ENCODE measurements at regions not wholly inside any gene's neighbourhood (a gene's known extent, or its start where the extent isn't known, plus 50 kb on each side); places are given as distances from the start of the nearest gene placed in this dataset.
"Not testable (repeated sequence)": the region's sequence is repeated elsewhere in the genome, so short reads cannot be mapped to it uniquely, and the experiment has no call there.

DNA sequence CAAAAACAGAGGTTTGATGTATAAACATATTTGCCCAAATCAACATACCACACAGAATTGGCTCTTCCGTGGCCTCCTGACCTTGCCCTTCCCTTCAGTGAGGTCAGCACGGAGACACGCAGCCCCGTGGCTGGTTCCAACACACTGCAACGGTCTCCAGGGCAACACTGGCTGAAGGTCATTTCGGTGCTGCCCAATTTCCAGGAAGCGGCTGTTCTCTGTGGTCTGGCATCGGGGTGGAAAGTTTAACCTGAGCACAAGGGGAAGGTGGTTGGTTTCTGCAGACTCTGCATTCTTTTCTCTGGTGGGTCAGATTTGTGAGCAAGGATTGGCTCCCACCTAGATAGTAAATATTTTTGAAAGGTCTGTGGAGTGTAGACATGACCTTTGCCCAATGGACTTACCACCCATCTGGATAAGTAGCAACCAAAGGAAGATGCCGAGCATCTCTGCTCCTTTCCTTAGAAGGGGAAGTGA, 177.6 kb upstream of the PHACTR1 start:
- H3K4me3 Mint-ChIP-seq (ENCODE audit: unreplicated experiment): no peak overlapping the region
- no peak overlapping the region for H3K27ac Mint-ChIP-seq (ENCODE audit: unreplicated experiment)
- TF ChIP-seq, protein P1, sequence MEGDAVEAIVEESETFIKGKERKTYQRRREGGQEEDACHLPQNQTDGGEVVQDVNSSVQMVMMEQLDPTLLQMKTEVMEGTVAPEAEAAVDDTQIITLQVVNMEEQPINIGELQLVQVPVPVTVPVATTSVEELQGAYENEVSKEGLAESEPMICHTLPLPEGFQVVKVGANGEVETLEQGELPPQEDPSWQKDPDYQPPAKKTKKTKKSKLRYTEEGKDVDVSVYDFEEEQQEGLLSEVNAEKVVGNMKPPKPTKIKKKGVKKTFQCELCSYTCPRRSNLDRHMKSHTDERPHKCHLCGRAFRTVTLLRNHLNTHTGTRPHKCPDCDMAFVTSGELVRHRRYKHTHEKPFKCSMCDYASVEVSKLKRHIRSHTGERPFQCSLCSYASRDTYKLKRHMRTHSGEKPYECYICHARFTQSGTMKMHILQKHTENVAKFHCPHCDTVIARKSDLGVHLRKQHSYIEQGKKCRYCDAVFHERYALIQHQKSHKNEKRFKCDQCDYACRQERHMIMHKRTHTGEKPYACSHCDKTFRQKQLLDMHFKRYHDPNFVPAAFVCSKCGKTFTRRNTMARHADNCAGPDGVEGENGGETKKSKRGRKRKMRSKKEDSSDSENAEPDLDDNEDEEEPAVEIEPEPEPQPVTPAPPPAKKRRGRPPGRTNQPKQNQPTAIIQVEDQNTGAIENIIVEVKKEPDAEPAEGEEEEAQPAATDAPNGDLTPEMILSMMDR (IDR thresholded peaks at IDR 0.05): no peak
- H3K36me3 Mint-ChIP-seq (ENCODE audit: low read depth): no peaks in the 10 kb centered on the region
- peaks cover 25% of the 10 kb centered on the region for H3K4me1 Mint-ChIP-seq (ENCODE audit: low read depth)
- H3K9me3 Mint-ChIP-seq (ENCODE audit: low read depth): peaks cover 4% of the 10 kb centered on the region
- no peaks in the 10 kb centered on the region for H3K27me3 Mint-ChIP-seq (ENCODE audit: low read depth)
- DNase-seq (ENCODE audit: low spot score): no peak

DNA sequence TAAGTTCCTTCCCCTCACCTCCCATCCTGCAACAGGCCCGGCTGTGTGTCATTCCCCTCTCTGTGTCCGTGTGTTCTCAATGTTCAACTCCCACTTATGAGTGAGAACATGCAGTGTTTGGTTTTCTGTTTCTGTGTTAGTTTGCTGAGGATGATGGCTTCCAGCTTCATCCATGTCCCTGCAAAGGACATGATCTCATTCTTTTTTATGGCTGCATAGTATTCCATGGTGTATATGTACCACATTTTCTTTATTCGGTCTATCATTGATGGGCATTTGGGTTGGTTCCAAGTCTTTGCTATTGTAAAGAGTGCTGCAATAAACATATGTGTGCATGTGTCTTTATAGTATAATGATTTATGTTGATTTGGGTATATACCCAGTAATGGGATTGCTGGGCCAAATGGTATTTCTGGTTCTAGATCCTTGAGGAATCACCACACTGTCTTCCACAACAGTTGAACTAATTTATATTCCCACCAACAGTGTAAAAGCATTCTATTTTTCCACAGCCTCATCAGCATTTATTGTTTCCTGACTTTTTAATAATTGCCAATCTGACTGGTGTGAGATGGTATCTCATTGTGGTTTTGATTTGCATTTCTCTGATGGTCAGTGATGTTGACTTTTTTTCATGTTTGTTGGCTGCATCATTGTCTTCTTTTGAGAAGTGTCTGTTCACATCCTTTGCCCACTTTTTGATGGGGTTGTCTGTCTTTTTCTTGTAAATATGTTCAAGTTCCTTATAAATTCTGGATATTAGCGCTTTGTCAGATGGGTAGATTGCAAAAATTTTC, 174.1 kb upstream of the PHACTR1 start:
- not testable (repeated sequence) for H3K9me3 Mint-ChIP-seq (ENCODE audit: low read depth); DNase-seq (ENCODE audit: low spot score); H3K27me3 Mint-ChIP-seq (ENCODE audit: low read depth); H3K27ac Mint-ChIP-seq (ENCODE audit: unreplicated experiment); H3K36me3 Mint-ChIP-seq (ENCODE audit: low read depth); H3K4me3 Mint-ChIP-seq (ENCODE audit: unreplicated experiment)
- peaks cover 36% of the 10 kb centered on the region for H3K4me1 Mint-ChIP-seq (ENCODE audit: low read depth)

DNA sequence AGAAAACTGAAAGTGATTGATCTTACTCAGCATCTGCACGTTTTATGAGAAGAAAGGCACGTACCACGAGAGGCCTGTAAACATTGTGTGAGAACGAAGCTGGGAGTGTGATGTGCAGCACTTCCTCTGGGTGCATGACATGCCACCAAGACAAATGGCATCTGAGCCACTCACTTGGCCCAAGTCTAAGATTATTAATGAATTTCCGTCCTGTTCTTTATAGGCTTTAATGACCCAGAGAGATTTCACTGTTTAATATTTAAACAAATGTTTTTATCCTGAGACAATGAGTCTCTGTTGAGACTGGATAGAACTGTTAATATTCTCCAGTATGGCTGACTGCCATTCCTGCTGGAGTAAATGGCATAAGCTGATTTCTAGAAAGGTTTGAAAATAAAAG, 172.6 kb upstream of the PHACTR1 start:
- H3K4me3 Mint-ChIP-seq (ENCODE audit: unreplicated experiment): no peak overlapping the region
- H3K27me3 Mint-ChIP-seq (ENCODE audit: low read depth): no peaks in the 10 kb centered on the region
- H3K36me3 Mint-ChIP-seq (ENCODE audit: low read depth): no peaks in the 10 kb centered on the region
- DNase-seq (ENCODE audit: low spot score): no peak
- H3K27ac Mint-ChIP-seq (ENCODE audit: unreplicated experiment): no peak overlapping the region
- H3K9me3 Mint-ChIP-seq (ENCODE audit: low read depth): peaks cover 8% of the 10 kb centered on the region
- H3K4me1 Mint-ChIP-seq (ENCODE audit: low read depth): peaks cover 40% of the 10 kb centered on the region
- TF ChIP-seq, protein P1 (IDR thresholded peaks at IDR 0.05): no peak

DNA sequence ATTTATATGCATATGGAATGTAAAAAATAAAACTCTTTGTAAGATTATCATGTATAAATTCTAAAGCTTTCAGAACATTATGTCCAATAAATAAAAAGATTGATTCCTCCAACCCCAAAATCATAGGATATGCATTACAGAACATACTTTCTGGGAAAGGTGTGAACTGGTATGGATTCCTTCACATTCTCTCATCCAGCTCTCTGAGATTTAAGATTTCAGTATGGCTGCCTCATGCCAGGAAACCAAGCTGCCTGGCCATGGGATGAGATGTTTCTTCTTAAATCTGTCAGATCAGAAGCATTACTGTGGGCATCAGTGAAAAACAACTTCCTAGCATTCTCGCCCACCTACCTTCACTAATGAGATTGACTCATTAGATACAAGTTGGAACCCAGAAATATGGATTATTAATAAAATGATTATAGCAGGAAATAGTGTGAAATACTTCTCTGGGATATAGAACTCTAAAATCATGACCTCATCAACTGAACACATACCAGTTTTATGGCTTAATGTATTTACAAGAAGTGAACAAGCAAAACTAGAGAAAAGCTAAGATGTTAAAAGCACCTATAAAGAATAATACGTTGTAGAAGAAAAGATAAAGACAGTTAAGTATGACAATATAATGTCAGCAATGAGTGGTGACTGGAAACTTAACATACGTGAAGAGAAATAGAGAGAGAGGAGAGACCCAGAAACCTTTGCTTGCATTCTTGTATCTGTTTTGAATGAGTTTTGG, 171.6 kb upstream of the PHACTR1 start:
- H3K27ac Mint-ChIP-seq (ENCODE audit: unreplicated experiment): peak overlapping the region; percentile 24
- peaks cover 42% of the 10 kb centered on the region for H3K4me1 Mint-ChIP-seq (ENCODE audit: low read depth)
- no peaks in the 10 kb centered on the region for H3K27me3 Mint-ChIP-seq (ENCODE audit: low read depth)

DNA sequence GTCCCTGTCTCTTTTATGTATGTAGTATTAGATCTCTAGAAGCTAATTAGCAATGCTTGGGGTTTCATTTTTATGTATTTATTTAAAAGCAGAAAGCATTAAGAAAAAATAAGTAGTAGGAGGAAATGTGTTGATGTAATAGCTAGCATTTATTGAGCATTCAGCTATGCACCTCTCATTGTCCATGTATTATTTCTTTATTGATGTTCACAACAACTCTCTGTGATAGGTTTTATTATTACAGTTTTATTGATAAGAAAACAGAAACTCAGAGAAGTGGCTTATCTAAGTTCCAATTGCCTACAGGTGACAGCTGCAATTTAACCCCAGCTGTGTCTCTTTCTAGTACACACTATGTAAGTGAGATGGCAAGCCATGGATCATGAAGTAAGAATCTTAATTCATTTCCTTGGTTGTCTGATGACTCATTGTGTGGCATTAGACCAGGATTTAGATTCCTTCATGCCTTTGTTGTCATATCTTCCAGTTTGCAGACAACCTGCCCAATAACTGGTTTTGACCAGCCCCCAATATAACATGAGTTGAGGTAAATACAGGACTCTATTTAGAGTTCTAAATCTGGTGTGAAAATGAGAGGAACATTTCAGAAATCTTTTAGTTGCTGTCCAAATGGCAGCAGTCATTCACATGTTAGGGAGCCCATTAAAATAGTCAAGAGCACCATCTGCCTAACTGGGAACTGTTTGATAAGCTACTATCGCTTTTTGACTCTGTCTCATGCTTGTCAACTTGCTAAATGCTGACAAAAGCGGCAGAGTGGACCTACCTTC, 170.8 kb upstream of the PHACTR1 start:
- TF ChIP-seq, protein P1 (IDR thresholded peaks at IDR 0.05): no peak
- no peak overlapping the region for H3K4me3 Mint-ChIP-seq (ENCODE audit: unreplicated experiment)
- DNase-seq (ENCODE audit: low spot score): no peak
- peaks cover 8% of the 10 kb centered on the region for H3K9me3 Mint-ChIP-seq (ENCODE audit: low read depth)
- H3K27ac Mint-ChIP-seq (ENCODE audit: unreplicated experiment): peak overlapping the region; percentile 34
- no peaks in the 10 kb centered on the region for H3K36me3 Mint-ChIP-seq (ENCODE audit: low read depth)
- H3K4me1 Mint-ChIP-seq (ENCODE audit: low read depth): peaks cover 42% of the 10 kb centered on the region
- no peaks in the 10 kb centered on the region for H3K27me3 Mint-ChIP-seq (ENCODE audit: low read depth)

More for the DNA sequence above, 171.6 kb upstream of the PHACTR1 start:
- no peak for DNase-seq (ENCODE audit: low spot score)
- TF ChIP-seq, protein P1 (IDR thresholded peaks at IDR 0.05): no peak
- H3K9me3 Mint-ChIP-seq (ENCODE audit: low read depth): peaks cover 8% of the 10 kb centered on the region
- H3K36me3 Mint-ChIP-seq (ENCODE audit: low read depth): no peaks in the 10 kb centered on the region
- no peak overlapping the region for H3K4me3 Mint-ChIP-seq (ENCODE audit: unreplicated experiment)
